ENCODE measurements at regions not wholly inside any gene's neighbourhood (a gene's known extent, or its start where the extent isn't known, plus 50 kb on each side); places are given as distances from the start of the nearest gene placed in this dataset.

GRCh38 chr2:8631465-8632005, 50.3 kb upstream of the ID2 start:
- TF ChIP-seq, protein P1, sequence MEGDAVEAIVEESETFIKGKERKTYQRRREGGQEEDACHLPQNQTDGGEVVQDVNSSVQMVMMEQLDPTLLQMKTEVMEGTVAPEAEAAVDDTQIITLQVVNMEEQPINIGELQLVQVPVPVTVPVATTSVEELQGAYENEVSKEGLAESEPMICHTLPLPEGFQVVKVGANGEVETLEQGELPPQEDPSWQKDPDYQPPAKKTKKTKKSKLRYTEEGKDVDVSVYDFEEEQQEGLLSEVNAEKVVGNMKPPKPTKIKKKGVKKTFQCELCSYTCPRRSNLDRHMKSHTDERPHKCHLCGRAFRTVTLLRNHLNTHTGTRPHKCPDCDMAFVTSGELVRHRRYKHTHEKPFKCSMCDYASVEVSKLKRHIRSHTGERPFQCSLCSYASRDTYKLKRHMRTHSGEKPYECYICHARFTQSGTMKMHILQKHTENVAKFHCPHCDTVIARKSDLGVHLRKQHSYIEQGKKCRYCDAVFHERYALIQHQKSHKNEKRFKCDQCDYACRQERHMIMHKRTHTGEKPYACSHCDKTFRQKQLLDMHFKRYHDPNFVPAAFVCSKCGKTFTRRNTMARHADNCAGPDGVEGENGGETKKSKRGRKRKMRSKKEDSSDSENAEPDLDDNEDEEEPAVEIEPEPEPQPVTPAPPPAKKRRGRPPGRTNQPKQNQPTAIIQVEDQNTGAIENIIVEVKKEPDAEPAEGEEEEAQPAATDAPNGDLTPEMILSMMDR (IDR thresholded peaks at IDR 0.05 in 4 of 5, conservative IDR thresholded peaks at IDR 0.05 in 1 of 5), result no peak
- TF ChIP-seq POLR2A (IDR thresholded peaks at IDR 0.05), result no peak
